NCI-H510A treated with DMSO at 0.1 percent for 48 hours (cell line): ENCODE measurements at regions not wholly inside any gene's neighbourhood (a gene's known extent, or its start where the extent isn't known, plus 50 kb on each side); places are given as distances from the start of the nearest gene placed in this dataset.
"Not testable (repeated sequence)": the region's sequence is repeated elsewhere in the genome, so short reads cannot be mapped to it uniquely, and the experiment has no call there.

ENCODE experiments used
- DNase-seq: peaks from one replicate; lab custom pipeline; 2025; lab: John Stamatoyannopoulos, UW

DNA sequence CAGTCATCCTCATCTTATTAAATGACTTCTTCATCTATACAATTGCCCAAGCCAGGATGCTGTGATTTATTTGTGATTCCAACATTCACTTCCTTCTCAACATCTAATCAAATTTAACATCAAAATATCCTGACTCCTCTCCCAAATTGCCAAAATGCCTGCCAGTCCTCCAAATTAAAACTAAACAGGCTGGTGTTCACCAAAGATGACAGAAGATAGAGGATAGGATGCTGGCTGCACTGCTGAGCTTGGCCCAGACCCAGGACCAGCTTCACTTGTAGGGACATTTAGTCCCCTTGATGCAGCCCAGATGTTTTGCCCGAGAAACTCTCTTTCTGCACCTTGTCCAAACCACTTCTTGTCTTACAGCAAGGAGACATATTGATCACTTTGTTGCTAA, 540.0 kb upstream of the CNTNAP5 start:
- DNase-seq, result no peak

- no peak for DNase-seq
These were observed 531.4 kb upstream of the CNTNAP5 start for GRCh38 chr2:123493687-123494086.

- DNase-seq, result no peak
These were observed 529.8 kb upstream of the CNTNAP5 start for GRCh38 chr2:123495241-123495640.

DNA sequence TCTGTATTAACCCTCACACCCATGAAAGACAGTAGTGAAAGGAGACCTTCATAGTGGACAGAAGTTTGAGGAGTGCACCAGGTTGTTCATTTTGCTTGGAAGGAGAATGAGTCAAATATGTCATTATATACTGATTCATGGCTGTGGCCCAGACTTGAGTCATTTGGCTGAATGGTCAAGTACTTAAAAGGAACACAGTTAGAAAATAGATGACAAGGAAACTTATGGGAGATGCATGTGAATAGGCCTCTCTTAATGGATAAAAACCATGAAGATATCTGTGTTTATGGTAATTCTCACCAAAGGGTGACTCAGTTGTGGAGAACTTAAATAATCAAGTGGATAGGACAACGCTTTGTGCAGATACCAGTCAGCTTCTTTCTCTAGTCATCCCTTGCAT, 524.7 kb upstream of the CNTNAP5 start:
- DNase-seq, result no peak

GRCh38 chr2:123500988-123501387, 524.1 kb upstream of the CNTNAP5 start:
- no peak for DNase-seq

- DNase-seq, result no peak
These were observed 522.2 kb upstream of the CNTNAP5 start for GRCh38 chr2:123502931-123503330.

GRCh38 chr2:123512547-123512946, 512.5 kb upstream of the CNTNAP5 start:
- DNase-seq, result no peak

DNA sequence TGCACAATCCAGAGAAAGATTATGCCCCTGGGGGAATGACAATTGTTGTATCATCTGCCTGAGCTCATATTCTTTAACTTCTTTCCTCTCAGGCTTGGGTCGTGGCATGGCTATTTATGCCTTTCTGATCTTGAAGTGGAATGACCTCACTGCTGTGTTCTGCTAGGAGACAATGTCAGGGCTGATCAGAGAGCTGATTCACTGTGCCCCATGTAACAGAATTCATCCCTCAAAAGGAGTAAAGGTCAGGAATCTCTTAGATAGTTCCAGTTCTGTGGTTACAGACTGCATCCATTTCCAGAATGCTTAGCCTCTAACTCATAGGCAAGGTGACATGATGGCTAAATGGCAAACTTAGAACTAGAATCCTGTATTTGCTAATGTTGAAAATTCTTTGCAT, 511.7 kb upstream of the CNTNAP5 start:
- DNase-seq, result no peak

DNA sequence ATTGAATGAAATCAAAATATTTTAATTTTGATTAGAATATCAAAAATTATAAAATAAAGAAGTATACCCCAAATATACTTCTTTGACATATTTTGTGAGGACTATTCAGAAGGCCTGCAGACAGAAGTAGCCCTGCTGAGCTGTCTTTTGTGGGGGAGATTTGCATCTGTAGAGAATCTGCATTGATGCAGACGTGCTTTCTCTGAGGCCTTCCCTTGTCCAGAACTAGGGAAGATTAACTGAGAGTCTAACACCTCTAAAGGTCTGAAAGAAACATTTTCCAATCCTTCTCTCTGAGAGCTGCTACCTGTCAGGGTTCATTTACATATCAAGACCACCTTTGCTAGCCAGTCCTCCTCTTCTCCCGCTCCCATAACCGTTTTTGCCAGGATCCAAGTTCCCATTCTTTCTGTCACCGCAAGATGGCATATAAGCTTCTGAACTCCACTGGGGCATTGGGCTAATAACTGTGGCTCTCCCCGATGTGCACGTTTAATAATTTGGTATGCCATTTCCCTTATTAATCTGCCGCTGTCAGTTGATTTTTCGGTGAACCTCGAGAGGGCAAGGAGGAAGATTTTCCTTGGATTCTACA, 510.4 kb upstream of the CNTNAP5 start:
- DNase-seq, result no peak

- DNase-seq, result no peak
These were observed 506.7 kb upstream of the CNTNAP5 start for GRCh38 chr2:123518367-123518766.

- no peak for DNase-seq
These were observed 503.2 kb upstream of the CNTNAP5 start for GRCh38 chr2:123521854-123522253.

DNA sequence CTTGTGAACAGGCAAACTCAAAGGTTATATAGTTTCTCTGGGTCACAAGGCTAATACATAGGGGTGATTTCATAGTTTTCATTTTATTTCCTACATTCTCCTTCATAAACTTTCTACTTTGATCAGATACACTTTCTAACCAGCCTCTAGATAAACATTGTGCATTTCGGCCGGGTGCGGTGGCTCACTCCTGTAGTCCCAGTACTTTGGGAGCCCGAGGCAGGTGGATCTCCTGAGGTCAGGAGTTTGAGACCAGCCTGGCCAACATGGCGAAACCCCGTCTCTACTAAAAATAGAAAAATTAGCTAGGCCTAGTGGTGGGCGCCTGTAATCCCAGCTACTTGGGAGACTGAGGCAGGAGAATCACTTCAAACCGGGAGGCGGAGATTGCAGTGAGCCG, 502.6 kb upstream of the CNTNAP5 start:
- not testable (repeated sequence) for DNase-seq

GRCh38 chr2:123528996-123529707, 495.9 kb upstream of the CNTNAP5 start:
- DNase-seq, result no peak

DNA sequence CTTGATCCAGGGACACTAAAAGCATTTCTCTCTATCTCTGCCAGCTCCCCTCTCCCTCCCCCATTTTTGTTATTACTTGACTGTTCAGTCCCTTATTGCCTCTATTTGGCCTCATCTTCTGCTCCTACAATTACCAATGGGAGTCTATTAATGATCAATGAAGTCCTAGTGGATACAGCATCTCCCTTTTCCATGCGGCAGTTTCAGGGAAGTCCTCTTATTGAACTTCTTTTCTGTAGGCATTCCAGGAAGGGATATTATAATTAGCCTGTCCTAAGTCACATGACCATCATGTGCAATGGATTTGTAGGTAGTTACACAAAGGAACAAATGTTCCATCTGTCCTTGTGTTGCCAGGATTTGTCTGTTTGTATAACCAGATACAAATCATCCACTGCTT, 495.1 kb upstream of the CNTNAP5 start:
- no peak for DNase-seq

DNA sequence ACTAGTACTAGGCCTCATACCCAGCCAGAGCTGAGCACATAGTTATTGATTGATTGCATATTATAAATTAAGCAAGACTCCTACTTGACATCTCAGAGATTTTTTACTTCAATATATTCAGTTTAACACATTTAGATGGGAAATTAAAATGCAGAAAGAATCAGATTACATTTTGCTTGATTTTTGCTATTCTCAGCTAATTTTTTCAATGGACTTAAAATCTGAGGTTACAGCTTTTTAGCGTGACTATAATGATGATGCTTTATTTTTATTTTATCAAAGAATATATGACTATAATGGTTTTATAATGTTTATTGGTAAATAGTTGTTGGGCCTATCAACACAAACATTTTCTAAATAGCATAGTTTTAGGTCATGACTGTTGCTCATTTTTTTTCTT, 493.0 kb upstream of the CNTNAP5 start:
- DNase-seq, result no peak

GRCh38 chr2:123532994-123533393, 492.1 kb upstream of the CNTNAP5 start:
- no peak for DNase-seq

DNA sequence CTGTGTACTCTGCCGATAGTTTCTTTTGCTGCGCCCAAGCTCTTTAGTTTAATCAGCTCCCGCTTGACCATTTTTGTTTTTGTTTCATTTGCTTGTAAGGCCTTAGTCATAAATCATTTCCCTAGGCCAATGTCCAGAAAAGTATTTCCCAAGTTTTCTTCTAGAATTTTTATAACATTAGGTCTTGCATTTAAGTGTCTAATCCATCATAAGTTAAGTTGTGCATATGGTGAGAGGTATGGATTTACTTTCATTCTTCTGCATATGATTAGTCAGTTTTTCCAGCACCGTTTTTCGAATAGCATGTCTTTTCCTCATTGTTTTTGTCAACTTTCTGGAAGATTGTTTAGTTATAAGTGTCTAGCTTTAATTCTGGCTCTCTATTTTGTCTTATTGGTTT, 484.8 kb upstream of the CNTNAP5 start:
- DNase-seq, result no peak

DNA sequence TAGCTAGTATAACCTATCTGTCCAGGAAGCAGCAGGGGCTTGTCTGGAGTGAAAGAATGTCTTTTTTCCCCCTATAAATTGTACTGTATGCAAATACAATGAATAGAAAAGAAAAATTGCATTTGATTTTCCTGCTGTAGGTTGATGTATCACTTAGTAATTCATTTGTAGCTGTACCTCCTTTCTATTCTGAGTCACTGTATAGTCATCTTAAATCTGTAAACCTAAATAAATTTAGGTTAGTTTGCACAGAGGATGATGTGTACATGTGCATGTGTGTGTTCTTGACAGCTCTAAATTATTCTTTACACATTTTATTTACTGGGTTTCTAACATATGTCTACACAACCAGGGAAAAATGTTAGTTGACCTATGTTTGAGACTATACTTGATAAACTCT, 478.7 kb upstream of the CNTNAP5 start:
- no peak for DNase-seq

- no peak for DNase-seq
These were observed 461.6 kb upstream of the CNTNAP5 start for GRCh38 chr2:123563515-123563914.

- DNase-seq, result no peak
These were observed 458.7 kb upstream of the CNTNAP5 start for GRCh38 chr2:123566291-123566946.

GRCh38 chr2:123578016-123578415, 447.1 kb upstream of the CNTNAP5 start:
- no peak for DNase-seq

- DNase-seq, result no peak
These were observed 428.5 kb upstream of the CNTNAP5 start for GRCh38 chr2:123596621-123597020.

DNA sequence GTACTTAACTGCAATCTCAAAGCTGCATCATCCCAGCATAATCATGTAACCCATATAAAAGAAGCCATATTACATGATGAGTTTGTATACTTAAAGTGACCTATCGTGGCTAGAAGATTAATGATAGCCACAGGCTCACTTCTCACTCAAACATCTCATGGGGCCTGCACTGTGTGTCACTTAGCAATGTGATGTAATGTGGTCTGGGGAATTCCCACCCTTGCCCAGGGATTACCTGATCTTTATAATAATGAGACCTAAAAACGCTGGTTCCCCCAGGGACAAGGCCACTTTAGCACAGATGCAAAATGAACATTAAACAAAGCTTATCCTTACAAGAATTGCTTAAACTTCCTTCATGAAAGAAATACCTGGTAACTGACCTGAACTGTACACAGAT, 427.1 kb upstream of the CNTNAP5 start:
- DNase-seq, result no peak

GRCh38 chr2:123606631-123607030, 418.5 kb upstream of the CNTNAP5 start:
- no peak for DNase-seq
